Esophagus muscularis mucosa (tissue), 4 donors: ENCODE measurements at regions not wholly inside any gene's neighbourhood (a gene's known extent, or its start where the extent isn't known, plus 50 kb on each side); places are given as distances from the start of the nearest gene placed in this dataset.
"Not testable (repeated sequence)": the region's sequence is repeated elsewhere in the genome, so short reads cannot be mapped to it uniquely, and the experiment has no call there.

Experiments
- DNase-seq: peaks from one replicate; pipeline ENCODE4 v3.0.0-alpha.2; 2017; ENCODE audit errors: extremely low spot score
- H3K27ac ChIP-seq, 4 donors: fragments of 200-600 bp; sonication (generic); replicated peaks in 1 of 4; 1 replicate in 3 of 4; 2 replicates in 1 of 4; pipeline ENCODE4 v1.5.1; 2016 to 2019; ENCODE audit warnings: mild to moderate bottlenecking in 1 of 4
- H3K27me3 ChIP-seq, 4 donors: fragments of 200-600 bp; sonication (generic); one replicate each; pipeline versions ENCODE4 v1.5.1 to v1.6.0; 2016 to 2019
- H3K36me3 ChIP-seq, 4 donors: fragments of 200-600 bp; sonication (generic); one replicate each; pipeline ENCODE4 v1.5.1; 2016 to 2019
- H3K4me1 ChIP-seq, 4 donors: fragments of 200-600 bp; sonication (generic); one replicate each; pipeline ENCODE4 v1.5.1; 2016 to 2019
- H3K4me3 ChIP-seq, 4 donors: fragments of 200-600 bp; sonication (generic); 1 replicate in 2 of 4; 2 replicates in 2 of 4; pipeline ENCODE4 v1.5.1; 2016 to 2019; ENCODE audit warnings: mild to moderate bottlenecking in 4 of 4, moderate library complexity in 1 of 4
- H3K9me3 ChIP-seq, 4 donors: fragments of 200-600 bp; sonication (generic); 1 replicate in 3 of 4; 2 replicates in 1 of 4; pipeline ENCODE4 v1.5.1; 2016 to 2019
- EP300 ChIP-seq: sonication (generic); formaldehyde crosslinking; IDR thresholded peaks from one replicate; pipeline ENCODE4 v1.6.1; 2017; ENCODE audit warnings: antibody characterized with exemption
- POLR2A ChIP-seq: fragments of 450-650 bp; IDR thresholded peaks from one replicate; pipeline ENCODE4 v1.6.1; 2017; ENCODE audit warnings: antibody characterized with exemption, moderate library complexity, mild to moderate bottlenecking, low read depth
- POLR2AphosphoS5 ChIP-seq, 2 donors: sonication (generic); formaldehyde crosslinking; IDR thresholded peaks; one replicate each; pipeline ENCODE4 v1.6.1; 2017; ENCODE audit warnings: antibody characterized with exemption in 2 of 2
- WGBS: methylation state at CpG from one replicate; pipeline ENCODE4 v1.1.5; 2018; 5-methylcytosine and 5-hydroxymethylcytosine counted together
- intact Hi-C: fragments of 100-400 bp; cut with DNase I; formaldehyde crosslinking; loops from one replicate; pipeline ENCODE4 v1.15.1; 2023
- TF ChIP-seq, protein P1 (sequence below), 3 experiments: fragments of 200-600 bp in 2 of 3; fragments of 450-650 bp in 1 of 3; sonication (generic) in 2 of 3; IDR thresholded peaks; one replicate each; pipeline ENCODE4 v1.5.1; 2017 to 2019; ENCODE audit warnings: antibody characterized with exemption in 3 of 3, mild to moderate bottlenecking in 2 of 3, moderate library complexity in 1 of 3

DNA sequence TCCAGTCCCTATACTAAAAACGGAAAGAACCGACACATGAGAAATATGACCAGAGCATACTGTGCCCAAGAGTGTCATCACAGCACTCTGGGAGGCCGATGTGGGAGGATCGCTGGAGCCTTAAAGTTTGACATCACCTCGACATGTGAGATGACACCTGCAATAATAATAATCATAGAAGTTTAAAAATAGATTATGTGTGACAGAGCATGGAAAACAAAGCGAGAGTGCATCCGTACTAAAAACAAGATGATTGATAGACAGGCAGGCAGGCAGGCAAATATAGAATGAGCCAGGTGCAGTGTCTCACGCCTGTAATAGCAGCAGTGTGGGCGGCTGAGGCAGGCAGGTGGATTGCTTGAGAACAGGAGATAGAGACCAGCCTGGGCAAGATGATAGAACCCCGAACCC is 114.8 kb upstream of the ANKRD30BL start:
- no peak overlapping the region for H3K4me3 ChIP-seq
- 61% methylated on average over 10 of the region's 10 CpGs for WGBS
- TF ChIP-seq EP300, result no peak
- TF ChIP-seq POLR2AphosphoS5 (IDR thresholded peaks at IDR 0.05), result no peak
- TF ChIP-seq, protein P1, sequence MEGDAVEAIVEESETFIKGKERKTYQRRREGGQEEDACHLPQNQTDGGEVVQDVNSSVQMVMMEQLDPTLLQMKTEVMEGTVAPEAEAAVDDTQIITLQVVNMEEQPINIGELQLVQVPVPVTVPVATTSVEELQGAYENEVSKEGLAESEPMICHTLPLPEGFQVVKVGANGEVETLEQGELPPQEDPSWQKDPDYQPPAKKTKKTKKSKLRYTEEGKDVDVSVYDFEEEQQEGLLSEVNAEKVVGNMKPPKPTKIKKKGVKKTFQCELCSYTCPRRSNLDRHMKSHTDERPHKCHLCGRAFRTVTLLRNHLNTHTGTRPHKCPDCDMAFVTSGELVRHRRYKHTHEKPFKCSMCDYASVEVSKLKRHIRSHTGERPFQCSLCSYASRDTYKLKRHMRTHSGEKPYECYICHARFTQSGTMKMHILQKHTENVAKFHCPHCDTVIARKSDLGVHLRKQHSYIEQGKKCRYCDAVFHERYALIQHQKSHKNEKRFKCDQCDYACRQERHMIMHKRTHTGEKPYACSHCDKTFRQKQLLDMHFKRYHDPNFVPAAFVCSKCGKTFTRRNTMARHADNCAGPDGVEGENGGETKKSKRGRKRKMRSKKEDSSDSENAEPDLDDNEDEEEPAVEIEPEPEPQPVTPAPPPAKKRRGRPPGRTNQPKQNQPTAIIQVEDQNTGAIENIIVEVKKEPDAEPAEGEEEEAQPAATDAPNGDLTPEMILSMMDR (IDR thresholded peaks at IDR 0.05), result no peak
- TF ChIP-seq POLR2A, result no peak
- peak; percentile 55 for DNase-seq
- no peaks in the 10 kb centered on the region for H3K4me1 ChIP-seq
- H3K9me3 ChIP-seq, result peaks cover 0 to 7% (median 0%) of the 10 kb centered on the region in 4 donors
- H3K27me3 ChIP-seq, result peaks cover 0 to 21% (median 0%) of the 10 kb centered on the region in 4 donors
- no peak overlapping the region for H3K27ac ChIP-seq
- intact Hi-C loops, result no loop called here
- no peaks in the 10 kb centered on the region for H3K36me3 ChIP-seq

DNA sequence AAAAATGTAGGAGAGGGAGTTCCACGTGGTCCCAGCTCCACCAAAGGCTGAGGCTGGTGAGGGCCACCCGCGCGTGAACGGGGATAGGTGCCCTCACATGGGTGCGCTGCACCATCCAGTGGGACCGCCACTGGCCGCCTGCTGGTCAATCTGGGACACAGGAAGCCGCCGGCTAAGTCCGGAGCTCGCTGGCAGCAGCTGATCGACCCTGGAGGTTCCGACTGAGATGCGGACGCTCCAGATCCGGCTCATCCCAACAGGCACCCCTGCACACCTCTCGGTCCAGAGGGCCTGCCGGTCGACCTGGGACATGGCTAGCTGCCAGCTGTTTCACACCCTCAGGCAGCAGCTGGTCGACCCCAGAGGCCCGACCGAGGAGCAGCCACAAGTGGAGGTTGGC is 116.5 kb upstream of the ANKRD30BL start:
- intact Hi-C loops, result no loop called here
- TF ChIP-seq, protein P1 (IDR thresholded peaks at IDR 0.05), result no peak
- TF ChIP-seq EP300, result no peak
- TF ChIP-seq POLR2A, result no peak
- TF ChIP-seq POLR2AphosphoS5 (IDR thresholded peaks at IDR 0.05), result no peak
- Histone ChIP-seq H3K9me3 (peaks cover 0 to 7% (median 0%) of the 10 kb centered on the region in 4 donors), H3K4me3 (no peak overlapping the region), H3K36me3 (no peaks in the 10 kb centered on the region), H3K27ac (no peak overlapping the region), H3K27me3 (peaks cover 0 to 21% (median 0%) of the 10 kb centered on the region in 4 donors), H3K4me1 (no peaks in the 10 kb centered on the region)
- 86% methylated on average over 20 of the region's 23 CpGs for WGBS
- no peak for DNase-seq

DNA sequence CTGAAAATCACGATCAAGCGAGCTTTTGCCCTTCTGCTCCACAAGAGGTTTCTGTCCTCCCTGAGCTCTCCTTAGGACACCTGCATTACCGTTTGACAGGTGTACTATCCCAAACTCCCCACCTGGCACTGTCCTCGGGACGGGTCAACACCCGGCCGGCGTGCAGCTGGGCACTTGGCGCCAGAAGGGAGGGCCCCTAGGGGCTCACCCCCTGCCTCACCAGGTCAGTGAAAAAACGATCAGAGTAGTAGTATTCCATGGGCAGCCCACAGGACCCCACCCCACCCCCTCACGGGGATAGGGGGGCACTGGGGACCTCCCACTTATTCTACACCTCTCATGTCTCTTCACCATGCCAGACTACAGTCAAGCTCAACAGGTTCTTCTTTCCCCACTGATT is 117.6 kb upstream of the ANKRD30BL start:
- H3K27ac ChIP-seq, result no peak overlapping the region
- H3K4me1 ChIP-seq, result no peaks in the 10 kb centered on the region
- no peak overlapping the region for H3K4me3 ChIP-seq
- intact Hi-C loops, result no loop called here
- peaks cover 0 to 7% (median 0%) of the 10 kb centered on the region in 4 donors for H3K9me3 ChIP-seq
- TF ChIP-seq POLR2AphosphoS5 (IDR thresholded peaks at IDR 0.05) (no peak), POLR2A (no peak), EP300 (no peak)
- TF ChIP-seq, protein P1 (IDR thresholded peaks at IDR 0.05), result no peak
- no peak for DNase-seq
- H3K36me3 ChIP-seq, result no peaks in the 10 kb centered on the region
- peaks cover 0 to 21% (median 0%) of the 10 kb centered on the region in 4 donors for H3K27me3 ChIP-seq
- WGBS, result 86% methylated on average over 11 of the region's 11 CpGs

GRCh38 chr2:132279930-132280615 is 118.3 kb upstream of the ANKRD30BL start:
- Histone ChIP-seq H3K27ac (no peak overlapping the region), H3K4me1 (no peaks in the 10 kb centered on the region), H3K27me3 (peaks cover 0 to 21% (median 0%) of the 10 kb centered on the region in 4 donors), H3K36me3 (no peaks in the 10 kb centered on the region), H3K4me3 (no peak overlapping the region), H3K9me3 (peaks cover 0 to 7% (median 0%) of the 10 kb centered on the region in 4 donors)
- 98% methylated on average over 17 of the region's 31 CpGs for WGBS
- DNase-seq, result no peak
- no peak for TF ChIP-seq POLR2AphosphoS5 (IDR thresholded peaks at IDR 0.05)
- intact Hi-C loops, result no loop called here

DNA sequence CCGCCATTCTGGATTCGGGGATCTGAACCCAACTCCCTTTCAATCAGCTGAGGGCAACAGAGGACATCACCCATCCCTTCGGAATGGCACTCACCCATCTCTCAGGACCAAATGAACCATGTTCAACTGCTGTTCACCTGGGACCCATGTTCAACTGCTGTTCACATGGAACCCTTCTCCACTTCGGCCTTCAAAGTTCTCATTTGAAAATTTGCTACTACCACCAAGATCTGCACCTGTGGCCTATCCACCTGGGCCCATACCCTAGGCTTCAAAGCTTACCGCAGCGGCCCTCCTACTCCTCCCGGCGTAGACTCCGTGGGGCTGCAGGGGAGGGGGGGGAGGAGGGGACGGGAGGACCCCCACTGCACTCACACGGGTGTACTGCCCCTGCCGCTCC is 119.2 kb upstream of the ANKRD30BL start:
- H3K4me3 ChIP-seq, result no peak overlapping the region
- WGBS, result 96% methylated on average over 12 of the region's 12 CpGs
- no peaks in the 10 kb centered on the region for H3K4me1 ChIP-seq
- intact Hi-C loops, result no loop called here
- no peak for TF ChIP-seq EP300
- TF ChIP-seq POLR2AphosphoS5 (IDR thresholded peaks at IDR 0.05), result no peak
- TF ChIP-seq, protein P1 (IDR thresholded peaks at IDR 0.05), result no peak
- no peak for TF ChIP-seq POLR2A
- peaks cover 0 to 7% (median 0%) of the 10 kb centered on the region in 4 donors for H3K9me3 ChIP-seq
- H3K27me3 ChIP-seq, result peaks cover 0 to 17% (median 0%) of the 10 kb centered on the region in 4 donors
- H3K36me3 ChIP-seq, result no peaks in the 10 kb centered on the region
- no peak for DNase-seq
- no peak overlapping the region for H3K27ac ChIP-seq

DNA sequence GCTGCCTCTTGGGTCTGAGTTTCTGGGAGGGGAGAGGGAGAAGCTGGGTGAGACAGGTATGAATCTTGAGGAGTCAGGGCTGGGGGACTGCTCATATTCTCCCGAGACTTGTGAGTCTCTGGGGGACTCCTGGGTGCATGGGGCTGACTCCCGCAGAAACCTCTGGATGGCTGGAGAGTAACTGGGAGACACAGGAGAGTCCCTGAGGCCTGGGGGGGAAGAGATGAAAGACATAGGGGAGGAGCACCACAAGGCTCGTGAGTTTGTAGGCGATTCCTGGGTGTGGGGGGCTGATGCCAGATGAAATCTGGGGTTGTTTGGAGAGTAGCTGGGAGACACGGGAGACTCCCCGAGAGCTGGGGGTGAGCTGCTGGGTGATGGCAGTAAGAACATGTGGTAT is 120.4 kb upstream of the ANKRD30BL start:
- H3K9me3 ChIP-seq, H3K4me1 ChIP-seq, intact Hi-C loops, H3K27ac ChIP-seq, H3K4me3 ChIP-seq, H3K36me3 ChIP-seq, DNase-seq: not testable (repeated sequence)
- H3K27me3 ChIP-seq, result peaks cover 0 to 29% (median 0%) of the 10 kb centered on the region in 4 donors
- 85% methylated on average over 6 of the region's 6 CpGs for WGBS
